ENCODE measurements at regions not wholly inside any gene's neighbourhood (a gene's known extent, or its start where the extent isn't known, plus 50 kb on each side); places are given as distances from the start of the nearest gene placed in this dataset.

DNA sequence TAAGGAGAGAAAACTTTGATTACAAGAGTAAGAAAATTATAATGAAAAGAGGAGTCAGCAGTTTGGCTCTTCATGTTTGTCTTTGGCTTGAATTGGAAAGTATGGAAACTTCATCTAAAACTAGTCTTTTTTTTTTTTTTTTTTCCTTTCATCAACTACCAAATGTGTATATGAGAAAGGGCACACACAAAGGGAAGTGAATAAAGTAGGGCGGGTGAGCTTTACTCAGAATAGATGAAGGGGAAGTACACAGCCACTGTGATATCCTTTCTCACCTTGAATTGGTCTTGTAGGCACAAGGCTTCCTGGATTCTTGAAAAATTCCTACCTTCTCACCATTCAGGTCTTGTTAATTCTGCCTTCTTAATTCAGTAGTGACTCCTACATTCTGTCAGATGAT is 652.3 kb upstream of the KCNMB2 start:
- in situ Hi-C loops (cut with HindIII; ENCODE audit: extremely low pct_ligation_motif_present, low pct_unique_long_range_greater_than_20kb) (no loop called here), intact Hi-C loops (cut with micrococcal nuclease; ENCODE audit: unreplicated experiment) (no loop called here)
- Histone ChIP-seq H3K4me3 (replicated peaks in 1 of 3; ENCODE audit: insufficient read depth in 1 of 3, low read depth in 2 of 3, low read length in 3 of 3) (no peak overlapping the region), H3K9me3 (ENCODE audit: low read length) (no peaks in the 10 kb centered on the region), H2AFZ (ENCODE audit: low read length) (no peak overlapping the region), H3K9ac (ENCODE audit: insufficient read depth, low read depth, low read length) (no peak overlapping the region), H3K4me2 (ENCODE audit: low read depth, low read length) (no peak overlapping the region), H3K4me1 (ENCODE audit: insufficient read depth, low read length) (no peaks in the 10 kb centered on the region), H4K20me1 (ENCODE audit: insufficient read depth, low read length) (no peaks in the 10 kb centered on the region), H3K79me2 (ENCODE audit: insufficient read depth, low read length) (no peaks in the 10 kb centered on the region), H3K36me3 (replicated peaks in 1 of 2; ENCODE audit: control insufficient read depth in 1 of 2, insufficient read depth in 2 of 2, low read length in 2 of 2) (no peaks in the 10 kb centered on the region), H3K27me3 (ENCODE audit: control insufficient read depth in 1 of 2, insufficient read depth in 2 of 2, low read length in 2 of 2) (no peaks in the 10 kb centered on the region), H3K27ac (ENCODE audit: extremely low read length, insufficient read depth, low read length) (no peak overlapping the region)
- ChIA-PET POLR2A (no interaction called here), CTCF (ENCODE audit: low intra/inter-chr PET ratio, low total read pairs) (no interaction called here)
- DNase-seq (ENCODE audit: low spot score) (no peak), ATAC-seq (no peak), FAIRE-seq (no peak)
- 97% methylated on average over 1 of the region's 1 CpG for WGBS (ENCODE audit: low lambda C conversion rate)
- no TSS peak for BruUV-seq (replicated peaks)
- TF ChIP-seq ATAD3A (CRISPR knock-in tag; IDR thresholded peaks at IDR 0.05): no peak
- TF ChIP-seq, protein P1, sequence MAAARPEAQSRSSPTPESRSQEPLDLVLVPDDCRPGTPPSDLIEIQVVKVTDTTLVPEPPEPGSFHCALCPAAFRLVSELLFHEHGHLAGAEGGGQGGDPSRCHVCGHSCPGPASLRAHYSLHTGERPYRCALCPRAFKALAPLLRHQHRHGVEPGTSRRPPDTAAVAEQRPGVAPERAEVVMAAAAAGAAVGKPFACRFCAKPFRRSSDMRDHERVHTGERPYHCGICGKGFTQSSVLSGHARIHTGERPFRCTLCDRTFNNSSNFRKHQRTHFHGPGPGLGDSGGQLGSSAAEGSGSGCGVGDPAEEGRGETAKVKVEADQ (CRISPR knock-in tag; IDR thresholded peaks at IDR 0.05; ENCODE audit: borderline replicate concordance): no peak
- TF ChIP-seq ZNF276 (CRISPR knock-in tag; IDR thresholded peaks at IDR 0.05; ENCODE audit: low read depth): no peak
- no peak for TF ChIP-seq FOXP1 (IDR thresholded peaks at IDR 0.05)
- TF ChIP-seq FOXP1 (CRISPR knock-in tag; IDR thresholded peaks at IDR 0.05): no peak
- TF ChIP-seq, protein P2, sequence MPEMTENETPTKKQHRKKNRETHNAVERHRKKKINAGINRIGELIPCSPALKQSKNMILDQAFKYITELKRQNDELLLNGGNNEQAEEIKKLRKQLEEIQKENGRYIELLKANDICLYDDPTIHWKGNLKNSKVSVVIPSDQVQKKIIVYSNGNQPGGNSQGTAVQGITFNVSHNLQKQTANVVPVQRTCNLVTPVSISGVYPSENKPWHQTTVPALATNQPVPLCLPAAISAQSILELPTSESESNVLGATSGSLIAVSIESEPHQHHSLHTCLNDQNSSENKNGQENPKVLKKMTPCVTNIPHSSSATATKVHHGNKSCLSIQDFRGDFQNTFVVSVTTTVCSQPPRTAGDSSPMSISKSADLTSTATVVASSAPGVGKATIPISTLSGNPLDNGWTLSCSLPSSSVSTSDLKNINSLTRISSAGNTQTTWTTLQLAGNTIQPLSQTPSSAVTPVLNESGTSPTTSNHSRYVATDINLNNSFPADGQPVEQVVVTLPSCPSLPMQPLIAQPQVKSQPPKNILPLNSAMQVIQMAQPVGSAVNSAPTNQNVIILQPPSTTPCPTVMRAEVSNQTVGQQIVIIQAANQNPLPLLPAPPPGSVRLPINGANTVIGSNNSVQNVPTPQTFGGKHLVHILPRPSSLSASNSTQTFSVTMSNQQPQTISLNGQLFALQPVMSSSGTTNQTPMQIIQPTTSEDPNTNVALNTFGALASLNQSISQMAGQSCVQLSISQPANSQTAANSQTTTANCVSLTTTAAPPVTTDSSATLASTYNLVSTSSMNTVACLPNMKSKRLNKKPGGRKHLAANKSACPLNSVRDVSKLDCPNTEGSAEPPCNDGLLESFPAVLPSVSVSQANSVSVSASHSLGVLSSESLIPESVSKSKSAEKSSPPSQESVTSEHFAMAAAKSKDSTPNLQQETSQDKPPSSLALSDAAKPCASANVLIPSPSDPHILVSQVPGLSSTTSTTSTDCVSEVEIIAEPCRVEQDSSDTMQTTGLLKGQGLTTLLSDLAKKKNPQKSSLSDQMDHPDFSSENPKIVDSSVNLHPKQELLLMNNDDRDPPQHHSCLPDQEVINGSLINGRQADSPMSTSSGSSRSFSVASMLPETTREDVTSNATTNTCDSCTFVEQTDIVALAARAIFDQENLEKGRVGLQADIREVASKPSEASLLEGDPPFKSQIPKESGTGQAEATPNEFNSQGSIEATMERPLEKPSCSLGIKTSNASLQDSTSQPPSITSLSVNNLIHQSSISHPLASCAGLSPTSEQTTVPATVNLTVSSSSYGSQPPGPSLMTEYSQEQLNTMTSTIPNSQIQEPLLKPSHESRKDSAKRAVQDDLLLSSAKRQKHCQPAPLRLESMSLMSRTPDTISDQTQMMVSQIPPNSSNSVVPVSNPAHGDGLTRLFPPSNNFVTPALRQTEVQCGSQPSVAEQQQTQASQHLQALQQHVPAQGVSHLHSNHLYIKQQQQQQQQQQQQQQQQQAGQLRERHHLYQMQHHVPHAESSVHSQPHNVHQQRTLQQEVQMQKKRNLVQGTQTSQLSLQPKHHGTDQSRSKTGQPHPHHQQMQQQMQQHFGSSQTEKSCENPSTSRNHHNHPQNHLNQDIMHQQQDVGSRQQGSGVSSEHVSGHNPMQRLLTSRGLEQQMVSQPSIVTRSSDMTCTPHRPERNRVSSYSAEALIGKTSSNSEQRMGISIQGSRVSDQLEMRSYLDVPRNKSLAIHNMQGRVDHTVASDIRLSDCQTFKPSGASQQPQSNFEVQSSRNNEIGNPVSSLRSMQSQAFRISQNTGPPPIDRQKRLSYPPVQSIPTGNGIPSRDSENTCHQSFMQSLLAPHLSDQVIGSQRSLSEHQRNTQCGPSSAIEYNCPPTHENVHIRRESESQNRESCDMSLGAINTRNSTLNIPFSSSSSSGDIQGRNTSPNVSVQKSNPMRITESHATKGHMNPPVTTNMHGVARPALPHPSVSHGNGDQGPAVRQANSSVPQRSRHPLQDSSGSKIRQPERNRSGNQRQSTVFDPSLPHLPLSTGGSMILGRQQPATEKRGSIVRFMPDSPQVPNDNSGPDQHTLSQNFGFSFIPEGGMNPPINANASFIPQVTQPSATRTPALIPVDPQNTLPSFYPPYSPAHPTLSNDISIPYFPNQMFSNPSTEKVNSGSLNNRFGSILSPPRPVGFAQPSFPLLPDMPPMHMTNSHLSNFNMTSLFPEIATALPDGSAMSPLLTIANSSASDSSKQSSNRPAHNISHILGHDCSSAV (CRISPR knock-in tag; IDR thresholded peaks at IDR 0.05; ENCODE audit: borderline replicate concordance): no peak
- TF ChIP-seq, protein P3, sequence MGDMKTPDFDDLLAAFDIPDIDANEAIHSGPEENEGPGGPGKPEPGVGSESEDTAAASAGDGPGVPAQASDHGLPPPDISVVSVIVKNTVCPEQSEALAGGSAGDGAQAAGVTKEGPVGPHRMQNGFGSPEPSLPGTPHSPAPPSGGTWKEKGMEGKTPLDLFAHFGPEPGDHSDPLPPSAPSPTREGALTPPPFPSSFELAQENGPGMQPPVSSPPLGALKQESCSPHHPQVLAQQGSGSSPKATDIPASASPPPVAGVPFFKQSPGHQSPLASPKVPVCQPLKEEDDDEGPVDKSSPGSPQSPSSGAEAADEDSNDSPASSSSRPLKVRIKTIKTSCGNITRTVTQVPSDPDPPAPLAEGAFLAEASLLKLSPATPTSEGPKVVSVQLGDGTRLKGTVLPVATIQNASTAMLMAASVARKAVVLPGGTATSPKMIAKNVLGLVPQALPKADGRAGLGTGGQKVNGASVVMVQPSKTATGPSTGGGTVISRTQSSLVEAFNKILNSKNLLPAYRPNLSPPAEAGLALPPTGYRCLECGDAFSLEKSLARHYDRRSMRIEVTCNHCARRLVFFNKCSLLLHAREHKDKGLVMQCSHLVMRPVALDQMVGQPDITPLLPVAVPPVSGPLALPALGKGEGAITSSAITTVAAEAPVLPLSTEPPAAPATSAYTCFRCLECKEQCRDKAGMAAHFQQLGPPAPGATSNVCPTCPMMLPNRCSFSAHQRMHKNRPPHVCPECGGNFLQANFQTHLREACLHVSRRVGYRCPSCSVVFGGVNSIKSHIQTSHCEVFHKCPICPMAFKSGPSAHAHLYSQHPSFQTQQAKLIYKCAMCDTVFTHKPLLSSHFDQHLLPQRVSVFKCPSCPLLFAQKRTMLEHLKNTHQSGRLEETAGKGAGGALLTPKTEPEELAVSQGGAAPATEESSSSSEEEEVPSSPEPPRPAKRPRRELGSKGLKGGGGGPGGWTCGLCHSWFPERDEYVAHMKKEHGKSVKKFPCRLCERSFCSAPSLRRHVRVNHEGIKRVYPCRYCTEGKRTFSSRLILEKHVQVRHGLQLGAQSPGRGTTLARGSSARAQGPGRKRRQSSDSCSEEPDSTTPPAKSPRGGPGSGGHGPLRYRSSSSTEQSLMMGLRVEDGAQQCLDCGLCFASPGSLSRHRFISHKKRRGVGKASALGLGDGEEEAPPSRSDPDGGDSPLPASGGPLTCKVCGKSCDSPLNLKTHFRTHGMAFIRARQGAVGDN (CRISPR knock-in tag; IDR thresholded peaks at IDR 0.05): no peak
- TF ChIP-seq ZNF558 (CRISPR knock-in tag; IDR thresholded peaks at IDR 0.05; ENCODE audit: borderline replicate concordance): no peak
- TF ChIP-seq CENPX (CRISPR knock-in tag; IDR thresholded peaks at IDR 0.05): no peak
- no peak for TF ChIP-seq ZNF180 (CRISPR knock-in tag; IDR thresholded peaks at IDR 0.05; ENCODE audit: borderline replicate concordance, low read depth)
- no peak for TF ChIP-seq TCF7L2 (IDR thresholded peaks at IDR 0.05; ENCODE audit: low read depth, low read length)
